CD4-positive, alpha-beta memory T cell (primary cell): ENCODE measurements at regions not wholly inside any gene's neighbourhood (a gene's known extent, or its start where the extent isn't known, plus 50 kb on each side); places are given as distances from the start of the nearest gene placed in this dataset.

Source experiments
- CTCF ChIA-PET: fragments of 350-600 bp; sonication (Branson Sonifier 250); formaldehyde crosslinking; loops from one replicate; lab custom pipeline; 2021; ENCODE audit warnings: inconsistent platforms; ENCODE audit not compliant: partially characterized antibody; lab: Charles Lee
- POLR2A ChIA-PET: fragments of 350-600 bp; sonication (Branson Sonifier 250); formaldehyde crosslinking; loops from one replicate; lab custom pipeline; 2021; ENCODE audit not compliant: partially characterized antibody; lab: Charles Lee
- DNase-seq, 5 donors: peaks; one replicate each; pipeline versions ENCODE4 v3.0.0 to v3.0.0-alpha.2; 2020 to 2022; ENCODE audit warnings: mixed read lengths in 1 of 5
- H3K27ac ChIP-seq: one replicate; pipeline ENCODE4 v1.7.0; 2013; ENCODE audit warnings: low read depth, low read length
- H3K27me3 ChIP-seq: 2 replicates; pipeline ENCODE4 v1.7.0; 2013; ENCODE audit warnings: mild to moderate bottlenecking, low read length, moderate library complexity; ENCODE audit not compliant: insufficient read depth
- H3K36me3 ChIP-seq: 2 replicates; pipeline ENCODE4 v1.7.0; 2013; ENCODE audit warnings: mild to moderate bottlenecking, low read length, moderate library complexity; ENCODE audit not compliant: insufficient read depth
- H3K4me1 ChIP-seq: 2 replicates; pipeline ENCODE4 v1.7.0; 2013; ENCODE audit warnings: mild to moderate bottlenecking, low read length, moderate library complexity; ENCODE audit not compliant: insufficient read depth
- H3K4me3 ChIP-seq, 2 donors: one replicate each; pipeline ENCODE4 v1.7.0; 2013; ENCODE audit warnings: low read length in 2 of 2, mild to moderate bottlenecking in 1 of 2
- H3K9me3 ChIP-seq, 2 donors: one replicate each; pipeline ENCODE4 v1.7.0; 2013; ENCODE audit warnings: low read length in 2 of 2, control low read depth in 1 of 2; ENCODE audit not compliant: control insufficient read depth in 1 of 2
- H3K27ac Mint-ChIP-seq, 7 donors: one replicate each; pipeline ENCODE4 v1.8.0; 2020 to 2021; ENCODE audit warnings: mixed read lengths in 7 of 7, mild to moderate bottlenecking in 6 of 7, inconsistent platforms in 3 of 7, moderate library complexity in 3 of 7
- H3K27me3 Mint-ChIP-seq, 2 donors: one replicate each; pipeline ENCODE4 v1.8.0; 2020 to 2021; ENCODE audit warnings: mixed read lengths in 2 of 2
- H3K36me3 Mint-ChIP-seq, 2 donors: one replicate each; pipeline ENCODE4 v1.8.0; 2020 to 2021; ENCODE audit warnings: mixed read lengths in 2 of 2, inconsistent platforms in 1 of 2, mild to moderate bottlenecking in 1 of 2
- H3K4me1 Mint-ChIP-seq, 4 donors: one replicate each; pipeline ENCODE4 v1.8.0; 2020 to 2021; ENCODE audit warnings: mixed read lengths in 4 of 4, mild to moderate bottlenecking in 1 of 4
- H3K4me3 Mint-ChIP-seq, 8 donors: one replicate each; pipeline ENCODE4 v1.8.0; 2020 to 2021; ENCODE audit warnings: mixed read lengths in 8 of 8, mild to moderate bottlenecking in 7 of 8, moderate library complexity in 6 of 8, inconsistent platforms in 3 of 8
- H3K9me3 Mint-ChIP-seq, 8 donors: one replicate each; pipeline ENCODE4 v1.8.0; 2020 to 2021; ENCODE audit warnings: mixed read lengths in 8 of 8, mild to moderate bottlenecking in 5 of 8, inconsistent platforms in 3 of 8, moderate library complexity in 1 of 8
- intact Hi-C: fragments of 100-400 bp; cut with micrococcal nuclease; formaldehyde crosslinking; loops from one replicate; pipeline ENCODE4 v1.15.1; 2023

- Histone ChIP-seq H3K27me3 (no peaks in the 10 kb centered on the region), H3K4me3 (no peak overlapping the region), H3K4me1 (no peaks in the 10 kb centered on the region), H3K27ac (no peak overlapping the region), H3K9me3 (no peaks in the 10 kb centered on the region), H3K36me3 (no peaks in the 10 kb centered on the region)
- DNase-seq, result no peak
- ChIA-PET POLR2A (no interaction called here), CTCF (no interaction called here)
- intact Hi-C loops, result no loop called here
- no peaks in the 10 kb centered on the region for H3K36me3 Mint-ChIP-seq
- H3K27me3 Mint-ChIP-seq, result peaks cover 12% of the 10 kb centered on the region in 2 donors
- no peaks in the 10 kb centered on the region for H3K4me1 Mint-ChIP-seq
- H3K9me3 Mint-ChIP-seq, result peaks cover 0 to 7% (median 3%) of the 10 kb centered on the region in 8 donors
- H3K27ac Mint-ChIP-seq, result no peak overlapping the region
- no peak overlapping the region for H3K4me3 Mint-ChIP-seq
Measured at GRCh38 chr4:10335050-10335449, 122.2 kb downstream of the ZNF518B start.

GRCh38 chr4:10334506-10335028 is 122.7 kb downstream of the ZNF518B start:
- no peak for DNase-seq
- H3K27ac Mint-ChIP-seq, result no peak overlapping the region
- Histone ChIP-seq H3K9me3 (no peaks in the 10 kb centered on the region), H3K4me3 (no peak overlapping the region), H3K36me3 (no peaks in the 10 kb centered on the region), H3K4me1 (no peaks in the 10 kb centered on the region), H3K27me3 (no peaks in the 10 kb centered on the region), H3K27ac (no peak overlapping the region)
- intact Hi-C loops, result no loop called here
- ChIA-PET CTCF (no interaction called here), POLR2A (no interaction called here)
- H3K4me3 Mint-ChIP-seq, result no peak overlapping the region
- H3K4me1 Mint-ChIP-seq, result no peaks in the 10 kb centered on the region
- peaks cover 0 to 7% (median 3%) of the 10 kb centered on the region in 8 donors for H3K9me3 Mint-ChIP-seq
- peaks cover 10 to 12% of the 10 kb centered on the region in 2 donors for H3K27me3 Mint-ChIP-seq
- H3K36me3 Mint-ChIP-seq, result no peaks in the 10 kb centered on the region

GRCh38 chr4:10333942-10334341 is 123.3 kb downstream of the ZNF518B start:
- Mint-ChIP-seq H3K27me3 (peaks cover 10 to 12% of the 10 kb centered on the region in 2 donors), H3K4me1 (no peaks in the 10 kb centered on the region), H3K27ac (no peak overlapping the region), H3K9me3 (peaks cover 0 to 7% (median 3%) of the 10 kb centered on the region in 8 donors), H3K4me3 (no peak overlapping the region), H3K36me3 (no peaks in the 10 kb centered on the region)
- Histone ChIP-seq H3K4me3 (no peak overlapping the region), H3K4me1 (no peaks in the 10 kb centered on the region), H3K36me3 (no peaks in the 10 kb centered on the region), H3K9me3 (no peaks in the 10 kb centered on the region), H3K27me3 (no peaks in the 10 kb centered on the region), H3K27ac (no peak overlapping the region)
- POLR2A ChIA-PET, result no interaction called here
- DNase-seq, result no peak
- CTCF ChIA-PET, result no interaction called here
- intact Hi-C loops, result no loop called here

GRCh38 chr4:10326075-10326474 is 131.2 kb downstream of the ZNF518B start:
- Mint-ChIP-seq H3K36me3 (no peaks in the 10 kb centered on the region), H3K27me3 (peaks cover 1 to 6% of the 10 kb centered on the region in 2 donors), H3K9me3 (peaks cover 0 to 2% (median 0%) of the 10 kb centered on the region in 8 donors), H3K4me1 (no peaks in the 10 kb centered on the region), H3K4me3 (no peak overlapping the region), H3K27ac (no peak overlapping the region)
- Histone ChIP-seq H3K4me3 (no peak overlapping the region), H3K4me1 (no peaks in the 10 kb centered on the region), H3K27ac (no peak overlapping the region), H3K36me3 (no peaks in the 10 kb centered on the region), H3K9me3 (no peaks in the 10 kb centered on the region), H3K27me3 (no peaks in the 10 kb centered on the region)
- no peak for DNase-seq
- CTCF ChIA-PET, result no interaction called here
- intact Hi-C loops, result no loop called here
- POLR2A ChIA-PET, result no interaction called here

- no peaks in the 10 kb centered on the region for H3K36me3 ChIP-seq
- no peak overlapping the region for H3K27ac ChIP-seq
- Mint-ChIP-seq H3K27me3 (peaks cover 0 to 6% of the 10 kb centered on the region in 2 donors), H3K9me3 (no peaks in the 10 kb centered on the region), H3K4me3 (no peak overlapping the region), H3K27ac (no peak overlapping the region), H3K4me1 (no peaks in the 10 kb centered on the region), H3K36me3 (no peaks in the 10 kb centered on the region)
- POLR2A ChIA-PET, result no interaction called here
- no peak overlapping the region for H3K4me3 ChIP-seq
- H3K9me3 ChIP-seq, result no peaks in the 10 kb centered on the region
- intact Hi-C loops, result no loop called here
- H3K4me1 ChIP-seq, result no peaks in the 10 kb centered on the region
- no peak for DNase-seq
- no peaks in the 10 kb centered on the region for H3K27me3 ChIP-seq
- CTCF ChIA-PET, result no interaction called here
Measured at GRCh38 chr4:10321931-10322330, 135.3 kb downstream of the ZNF518B start.

- H3K4me3 Mint-ChIP-seq, result no peak overlapping the region
- no peak overlapping the region for H3K27ac ChIP-seq
- no peaks in the 10 kb centered on the region for H3K9me3 ChIP-seq
- H3K9me3 Mint-ChIP-seq, result no peaks in the 10 kb centered on the region
- H3K27me3 ChIP-seq, result no peaks in the 10 kb centered on the region
- H3K27ac Mint-ChIP-seq, result no peak overlapping the region
- no peaks in the 10 kb centered on the region for H3K4me1 Mint-ChIP-seq
- no peak for DNase-seq
- intact Hi-C loops, result no loop called here
- H3K36me3 Mint-ChIP-seq, result no peaks in the 10 kb centered on the region
- H3K27me3 Mint-ChIP-seq, result peaks cover 0 to 6% of the 10 kb centered on the region in 2 donors
- no peak overlapping the region for H3K4me3 ChIP-seq
- no peaks in the 10 kb centered on the region for H3K36me3 ChIP-seq
- H3K4me1 ChIP-seq, result no peaks in the 10 kb centered on the region
- ChIA-PET POLR2A (no interaction called here), CTCF (no interaction called here)
Measured at GRCh38 chr4:10320130-10320529, 137.1 kb downstream of the ZNF518B start.

- intact Hi-C loops, result no loop called here
- Histone ChIP-seq H3K4me1 (no peaks in the 10 kb centered on the region), H3K36me3 (no peaks in the 10 kb centered on the region), H3K9me3 (no peaks in the 10 kb centered on the region), H3K27me3 (no peaks in the 10 kb centered on the region), H3K27ac (no peak overlapping the region), H3K4me3 (no peak overlapping the region)
- no peaks in the 10 kb centered on the region for H3K9me3 Mint-ChIP-seq
- no peak overlapping the region for H3K4me3 Mint-ChIP-seq
- no peak for DNase-seq
- H3K27ac Mint-ChIP-seq, result no peak overlapping the region
- CTCF ChIA-PET, result no interaction called here
- H3K27me3 Mint-ChIP-seq, result no peaks in the 10 kb centered on the region
- POLR2A ChIA-PET, result no interaction called here
- H3K36me3 Mint-ChIP-seq, result no peaks in the 10 kb centered on the region
- H3K4me1 Mint-ChIP-seq, result no peaks in the 10 kb centered on the region
Measured at GRCh38 chr4:10317345-10317744, 139.9 kb downstream of the ZNF518B start.

- no peaks in the 10 kb centered on the region for H3K36me3 Mint-ChIP-seq
- Histone ChIP-seq H3K27ac (no peak overlapping the region), H3K9me3 (no peaks in the 10 kb centered on the region), H3K27me3 (no peaks in the 10 kb centered on the region), H3K4me3 (no peak overlapping the region), H3K36me3 (no peaks in the 10 kb centered on the region), H3K4me1 (no peaks in the 10 kb centered on the region)
- no peaks in the 10 kb centered on the region for H3K4me1 Mint-ChIP-seq
- intact Hi-C loops, result no loop called here
- H3K27me3 Mint-ChIP-seq, result no peaks in the 10 kb centered on the region
- no peaks in the 10 kb centered on the region for H3K9me3 Mint-ChIP-seq
- ChIA-PET CTCF (no interaction called here), POLR2A (no interaction called here)
- no peak overlapping the region for H3K27ac Mint-ChIP-seq
- H3K4me3 Mint-ChIP-seq, result no peak overlapping the region
- DNase-seq, result no peak
Measured at GRCh38 chr4:10316851-10317250, 140.4 kb downstream of the ZNF518B start.
